MG63 (cell line): ENCODE measurements at regions not wholly inside any gene's neighbourhood (a gene's known extent, or its start where the extent isn't known, plus 50 kb on each side); places are given as distances from the start of the nearest gene placed in this dataset.
"Not testable (repeated sequence)": the region's sequence is repeated elsewhere in the genome, so short reads cannot be mapped to it uniquely, and the experiment has no call there.

Experiments
- DNase-seq: peaks from one replicate; pipeline ENCODE4 v3.0.0-alpha.2; 2020
- H3K27me3 ChIP-seq: fragments of 250-450 bp; sonication (Bioruptor Pico); 2 replicates; pipeline ENCODE4 v1.5.1; 2020; ENCODE audit warnings: mild to moderate bottlenecking, moderate library complexity
- H3K36me3 ChIP-seq: fragments of 250-450 bp; sonication (Bioruptor Pico); 2 replicates; pipeline ENCODE4 v1.5.1; 2020; ENCODE audit warnings: mild to moderate bottlenecking, moderate library complexity
- H3K4me3 ChIP-seq: fragments of 250-450 bp; sonication (Bioruptor Pico); 2 replicates; pipeline ENCODE4 v1.5.1; 2020; ENCODE audit warnings: mild to moderate bottlenecking, moderate library complexity
- H3K9me3 ChIP-seq: fragments of 250-450 bp; sonication (Bioruptor Pico); 2 replicates; pipeline ENCODE4 v1.5.1; 2020; ENCODE audit warnings: mild to moderate bottlenecking, moderate library complexity

DNA sequence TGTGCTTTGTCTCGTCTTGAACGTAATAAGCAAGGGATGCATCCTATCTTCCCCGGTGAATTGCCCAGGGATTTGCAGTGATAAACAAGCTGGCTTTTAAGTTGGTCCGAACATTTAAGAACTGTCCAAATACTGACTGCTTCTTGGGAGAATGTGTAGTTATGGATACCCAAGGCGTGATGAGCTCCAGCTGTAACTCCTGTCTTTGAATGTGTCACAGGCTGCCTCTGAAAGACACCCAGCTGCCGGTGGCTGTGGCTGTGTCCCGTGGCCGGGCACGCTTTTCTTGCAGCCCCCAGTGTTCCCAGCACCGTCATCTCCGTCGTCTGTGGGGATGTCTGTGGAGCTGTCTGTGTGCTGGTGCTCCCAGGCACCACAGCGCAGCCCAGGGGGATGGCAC, 118.1 kb downstream of the GLRX3 start:
- DNase-seq = no peak
- H3K27me3 ChIP-seq = no peaks in the 10 kb centered on the region
- H3K9me3 ChIP-seq = no peaks in the 10 kb centered on the region
- no peaks in the 10 kb centered on the region for H3K36me3 ChIP-seq
- H3K4me3 ChIP-seq = no peak overlapping the region

DNA sequence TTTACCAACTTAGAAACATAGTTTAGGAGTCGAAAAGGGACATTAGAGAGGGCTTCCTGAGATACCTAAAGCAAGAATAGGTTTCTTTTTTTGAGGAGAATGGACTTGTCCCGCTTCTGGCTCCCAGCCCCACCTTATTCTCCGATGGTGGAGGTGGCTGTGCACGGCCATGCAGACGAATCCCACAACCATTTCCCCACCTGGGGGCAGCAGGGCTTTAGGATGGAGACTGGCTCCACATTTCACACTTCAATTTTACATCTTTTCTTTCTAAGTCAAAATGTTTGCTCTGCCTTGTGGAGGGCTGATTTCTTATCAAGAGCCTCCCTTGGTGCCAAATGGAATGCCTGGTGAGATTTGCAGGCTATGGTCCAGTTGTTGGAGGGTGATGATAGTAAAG, 118.5 kb downstream of the GLRX3 start:
- Histone ChIP-seq H3K27me3 (no peaks in the 10 kb centered on the region), H3K9me3 (no peaks in the 10 kb centered on the region), H3K36me3 (no peaks in the 10 kb centered on the region), H3K4me3 (no peak overlapping the region)
- no peak for DNase-seq

DNA sequence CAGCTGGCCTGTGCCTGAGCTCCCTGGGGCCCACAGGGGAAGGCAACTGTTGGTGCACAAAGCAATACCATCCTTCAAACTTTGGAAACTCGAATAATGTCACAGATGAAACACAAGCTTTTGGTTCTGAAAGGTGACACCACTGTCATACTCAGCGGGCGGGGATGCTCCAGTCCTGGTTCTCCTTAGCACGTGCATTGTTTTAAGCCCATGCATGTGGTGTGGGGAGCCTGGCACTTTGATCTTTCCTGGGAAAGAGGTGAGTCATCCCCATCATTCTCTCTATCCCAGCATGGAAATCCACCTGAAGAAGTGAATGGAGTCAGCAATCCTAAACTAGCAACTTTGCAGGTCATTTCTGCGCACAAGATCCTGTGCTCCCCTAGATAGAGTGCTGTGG, 119.6 kb downstream of the GLRX3 start:
- Histone ChIP-seq H3K9me3 (no peaks in the 10 kb centered on the region), H3K36me3 (no peaks in the 10 kb centered on the region)
- no peak for DNase-seq

DNA sequence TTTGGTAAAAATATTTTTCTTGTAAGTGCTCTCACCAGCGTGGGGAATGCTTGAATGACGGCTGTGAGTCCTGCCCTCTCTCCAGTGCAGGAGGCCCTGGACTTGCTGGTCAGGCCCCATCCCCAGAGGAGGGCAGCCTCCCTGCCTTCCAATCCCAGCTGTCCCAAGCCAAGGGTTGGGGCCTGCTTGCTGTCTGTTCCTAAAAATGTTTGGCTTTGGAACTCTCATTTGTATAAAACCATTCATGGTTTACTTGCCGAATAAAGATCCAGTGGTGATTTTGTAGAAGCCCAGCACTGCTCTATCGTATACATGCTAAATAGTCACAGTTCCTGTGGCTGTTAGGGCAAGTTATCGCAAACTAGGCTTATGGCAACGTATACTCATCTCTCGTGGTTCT, 121.7 kb downstream of the GLRX3 start:
- no peak for DNase-seq
- H3K9me3 ChIP-seq = no peaks in the 10 kb centered on the region
- H3K4me3 ChIP-seq = no peak overlapping the region
- H3K36me3 ChIP-seq = no peaks in the 10 kb centered on the region
- no peaks in the 10 kb centered on the region for H3K27me3 ChIP-seq

More for the DNA sequence above, 119.6 kb downstream of the GLRX3 start:
- Histone ChIP-seq H3K27me3 (no peaks in the 10 kb centered on the region), H3K4me3 (no peak overlapping the region)

DNA sequence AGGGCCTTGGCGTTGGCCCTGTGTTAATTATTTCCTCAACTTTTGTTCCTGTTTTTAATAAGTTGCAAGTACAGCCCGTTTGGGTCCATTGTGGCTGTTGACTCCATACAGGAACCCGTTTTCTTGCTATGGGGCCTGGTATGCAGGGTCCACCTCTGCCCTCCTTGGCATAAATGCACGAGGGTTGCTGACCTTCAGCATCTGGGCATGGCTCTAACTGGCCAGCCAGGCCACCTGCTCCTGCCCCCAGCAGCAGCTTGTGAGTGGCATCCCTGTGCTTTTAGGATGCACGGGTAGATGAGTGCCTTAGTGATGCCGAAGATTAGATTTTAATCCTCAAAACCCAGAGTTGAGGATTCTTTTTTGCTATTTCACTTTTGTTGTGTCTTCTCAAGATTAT, 123.2 kb downstream of the GLRX3 start:
- DNase-seq = no peak
- no peaks in the 10 kb centered on the region for H3K36me3 ChIP-seq
- H3K27me3 ChIP-seq = no peaks in the 10 kb centered on the region
- H3K4me3 ChIP-seq = no peak overlapping the region
- H3K9me3 ChIP-seq = no peaks in the 10 kb centered on the region

DNA sequence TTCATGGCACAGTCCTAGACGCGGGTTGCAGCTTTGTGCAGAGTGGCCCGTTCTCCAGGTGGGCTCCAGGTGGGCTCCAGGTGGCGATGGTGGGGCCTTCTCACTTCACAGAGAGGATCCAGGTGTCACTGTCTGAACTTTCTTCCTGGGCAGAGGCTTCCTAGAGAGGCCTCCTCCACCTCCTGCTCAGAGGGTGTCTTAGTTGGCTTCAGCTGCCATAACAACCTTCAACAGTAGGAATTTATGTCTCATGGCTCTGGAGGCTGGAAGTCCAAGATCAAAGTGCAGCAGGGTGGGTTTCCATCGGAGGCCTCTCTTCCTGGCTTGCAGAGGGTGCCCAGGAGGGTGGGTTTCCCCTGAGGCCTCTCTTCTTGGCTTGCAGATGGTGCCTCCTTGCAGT, 125.1 kb downstream of the GLRX3 start:
- H3K36me3 ChIP-seq = no peaks in the 10 kb centered on the region
- DNase-seq = no peak
- H3K4me3 ChIP-seq = no peak overlapping the region
- H3K27me3 ChIP-seq = no peaks in the 10 kb centered on the region
- H3K9me3 ChIP-seq = no peaks in the 10 kb centered on the region

DNA sequence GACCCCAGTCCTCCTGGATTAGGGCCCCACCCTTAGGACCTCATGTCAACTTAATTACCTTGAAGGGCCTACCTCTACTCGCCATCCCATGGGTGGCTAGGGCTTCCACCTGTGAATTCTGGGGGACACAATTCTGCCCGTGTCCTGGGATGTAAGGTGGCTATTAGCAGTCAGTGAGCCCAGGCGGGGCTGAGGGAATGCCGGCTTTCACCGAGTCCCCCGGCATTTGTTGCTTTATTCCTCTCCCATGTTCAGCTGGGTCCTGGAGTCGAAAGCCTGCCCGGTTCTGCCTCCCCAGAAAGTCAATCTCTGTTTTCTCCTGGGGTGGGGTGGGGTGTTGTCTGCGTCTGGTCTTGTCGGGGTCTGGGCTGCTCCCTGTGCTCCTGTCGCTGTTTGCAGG, 125.6 kb downstream of the GLRX3 start:
- Histone ChIP-seq H3K27me3 (no peaks in the 10 kb centered on the region), H3K36me3 (no peaks in the 10 kb centered on the region), H3K4me3 (no peak overlapping the region), H3K9me3 (no peaks in the 10 kb centered on the region)
- no peak for DNase-seq

DNA sequence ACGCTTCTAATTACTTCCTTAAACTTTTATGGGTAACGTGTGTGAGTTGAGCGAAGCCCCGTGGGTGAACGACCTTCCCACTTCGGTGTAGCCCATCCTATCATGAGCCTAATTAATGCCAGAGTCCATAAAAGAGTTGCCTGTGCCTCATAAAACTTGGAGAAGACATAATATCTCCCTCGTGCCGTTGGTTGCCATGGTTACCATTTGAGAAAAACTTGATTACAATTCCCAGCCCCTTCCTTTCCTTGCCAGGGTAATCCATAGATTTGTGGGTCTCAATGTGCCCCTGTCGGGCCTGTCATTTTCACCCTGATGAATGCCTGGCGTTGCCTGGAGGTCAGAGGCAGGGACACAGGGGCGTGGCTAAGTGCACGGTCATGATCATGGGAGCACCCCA, 127.1 kb downstream of the GLRX3 start:
- Histone ChIP-seq H3K27me3 (no peaks in the 10 kb centered on the region), H3K4me3 (no peak overlapping the region), H3K9me3 (no peaks in the 10 kb centered on the region), H3K36me3 (no peaks in the 10 kb centered on the region)
- DNase-seq = no peak

DNA sequence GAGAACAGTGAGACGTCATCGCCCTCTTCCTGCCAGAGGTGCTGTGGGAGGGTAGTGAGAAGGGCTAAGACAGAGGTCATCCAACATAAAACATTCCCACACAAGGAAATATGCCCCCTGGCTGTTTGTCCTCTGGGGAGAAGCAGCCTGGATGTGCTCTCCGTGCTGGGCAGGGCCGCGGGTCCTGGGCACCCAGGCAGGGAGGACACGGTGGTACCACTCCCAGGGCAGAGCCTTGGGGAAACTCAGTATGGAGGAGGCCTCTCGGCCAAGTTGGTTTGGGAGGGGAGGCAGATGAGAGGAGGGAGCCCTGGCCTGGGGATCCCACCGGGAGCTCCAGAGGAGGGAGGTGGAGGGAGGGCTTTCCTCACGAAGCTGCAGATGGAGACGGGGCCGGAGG, 129.4 kb downstream of the GLRX3 start:
- no peaks in the 10 kb centered on the region for H3K27me3 ChIP-seq
- no peak overlapping the region for H3K4me3 ChIP-seq
- DNase-seq = no peak
- H3K9me3 ChIP-seq = no peaks in the 10 kb centered on the region
- no peaks in the 10 kb centered on the region for H3K36me3 ChIP-seq

DNA sequence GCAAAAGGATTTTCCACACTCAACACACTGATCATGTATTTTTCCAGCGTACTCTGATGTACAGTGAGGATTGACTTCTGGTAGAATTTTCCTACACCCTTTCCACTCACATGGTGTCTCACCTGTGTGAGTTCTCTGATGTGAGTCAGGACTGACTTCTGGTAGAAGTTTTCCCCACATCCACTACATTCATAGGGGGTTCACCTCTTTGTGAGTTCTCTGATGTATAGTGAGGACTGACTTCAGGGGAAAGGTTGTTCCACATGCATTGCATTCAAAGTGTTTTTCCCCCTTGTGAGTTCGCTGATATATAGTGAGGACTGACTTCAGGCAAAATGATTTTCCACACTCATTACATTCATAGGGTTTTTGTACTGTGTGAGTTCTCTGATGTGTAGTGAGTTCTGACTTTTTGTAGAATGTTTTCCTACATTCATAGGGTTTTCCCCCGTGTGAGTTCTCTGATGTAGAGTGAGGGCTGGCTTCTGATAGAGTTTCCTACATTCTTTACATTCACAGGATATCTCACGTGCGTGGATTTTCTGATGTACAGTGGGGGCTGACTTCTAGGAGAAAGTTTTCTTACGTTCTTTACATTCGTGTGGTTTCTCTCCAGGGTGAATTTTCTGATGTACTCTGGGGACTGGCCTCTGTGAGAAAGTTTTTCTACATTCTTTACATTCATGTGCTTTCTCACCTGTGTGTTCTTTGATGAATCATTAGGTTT, 146.5 kb downstream of the GLRX3 start:
- no peaks in the 10 kb centered on the region for H3K36me3 ChIP-seq

DNA sequence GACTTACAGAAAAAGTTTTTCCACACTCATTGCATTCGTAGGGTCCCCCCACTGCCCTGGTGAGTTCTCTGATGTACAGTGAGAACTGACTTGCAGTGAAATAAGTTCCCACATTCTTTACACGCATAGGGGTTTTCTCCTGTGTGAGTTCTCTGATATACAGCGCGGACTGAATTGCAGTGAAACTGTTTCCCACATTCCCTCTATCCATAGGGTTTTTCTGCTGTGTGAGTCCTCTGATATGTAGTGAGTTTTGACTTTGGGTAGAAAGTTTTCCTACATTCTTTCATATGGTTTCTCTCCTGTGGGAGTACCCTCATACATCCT, 147.0 kb downstream of the GLRX3 start:
- no peak for DNase-seq
- Histone ChIP-seq H3K9me3 (peaks cover 22% of the 10 kb centered on the region), H3K36me3 (no peaks in the 10 kb centered on the region), H3K27me3 (no peaks in the 10 kb centered on the region), H3K4me3 (no peak overlapping the region)

More for the DNA sequence above, 146.5 kb downstream of the GLRX3 start:
- H3K4me3 ChIP-seq = no peak overlapping the region
- H3K9me3 ChIP-seq = peaks cover 22% of the 10 kb centered on the region
- H3K27me3 ChIP-seq = no peaks in the 10 kb centered on the region
- no peak for DNase-seq

DNA sequence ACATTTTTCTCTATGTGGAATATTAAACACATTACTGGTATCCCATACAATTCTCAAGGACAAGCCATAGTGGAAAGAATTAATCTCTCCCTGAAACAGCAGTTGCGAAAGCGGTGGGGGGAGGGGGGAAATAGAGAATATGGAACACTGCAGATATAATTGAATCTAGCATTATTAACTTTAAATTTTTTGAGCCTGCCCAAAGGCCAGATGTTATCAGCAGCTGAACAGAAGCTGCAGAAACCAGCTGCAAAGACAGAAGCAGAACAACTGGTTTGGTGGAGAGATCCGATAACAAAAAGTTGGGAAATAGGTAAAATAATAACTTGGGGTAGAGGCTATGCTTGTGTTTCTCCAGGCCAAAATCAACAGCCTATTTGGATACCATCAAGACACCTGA, 159.6 kb downstream of the GLRX3 start:
- not testable (repeated sequence) for H3K4me3 ChIP-seq, H3K9me3 ChIP-seq, DNase-seq, H3K27me3 ChIP-seq, H3K36me3 ChIP-seq

DNA sequence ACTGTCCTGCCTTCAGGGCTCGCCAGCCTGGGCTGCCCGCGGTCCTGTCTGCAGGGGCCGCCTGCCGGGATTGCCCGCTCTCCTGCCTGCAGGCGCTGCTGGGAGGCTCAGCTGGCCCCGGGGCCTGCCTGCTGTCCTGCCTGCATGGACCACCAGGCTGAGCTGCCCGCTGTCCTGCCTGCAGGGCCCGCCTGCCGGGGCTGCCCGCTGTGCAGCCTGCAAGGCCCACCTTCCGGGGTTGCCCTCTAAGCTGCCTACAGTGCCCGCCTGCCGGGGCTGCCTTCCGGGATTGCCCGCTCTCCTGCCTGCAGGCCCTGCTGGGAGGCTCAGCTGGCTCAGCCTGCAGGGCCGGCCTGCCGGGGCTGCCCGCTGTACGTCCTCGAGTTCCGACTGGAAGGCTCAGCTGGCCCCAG, 164.4 kb downstream of the GLRX3 start:
- DNase-seq = peak; percentile 80
- no peaks in the 10 kb centered on the region for H3K27me3 ChIP-seq
- H3K4me3 ChIP-seq = peak overlapping the region; percentile 50
- no peaks in the 10 kb centered on the region for H3K36me3 ChIP-seq
- H3K9me3 ChIP-seq = peaks cover 3% of the 10 kb centered on the region; the same call in 1 of the 2 replicates

DNA sequence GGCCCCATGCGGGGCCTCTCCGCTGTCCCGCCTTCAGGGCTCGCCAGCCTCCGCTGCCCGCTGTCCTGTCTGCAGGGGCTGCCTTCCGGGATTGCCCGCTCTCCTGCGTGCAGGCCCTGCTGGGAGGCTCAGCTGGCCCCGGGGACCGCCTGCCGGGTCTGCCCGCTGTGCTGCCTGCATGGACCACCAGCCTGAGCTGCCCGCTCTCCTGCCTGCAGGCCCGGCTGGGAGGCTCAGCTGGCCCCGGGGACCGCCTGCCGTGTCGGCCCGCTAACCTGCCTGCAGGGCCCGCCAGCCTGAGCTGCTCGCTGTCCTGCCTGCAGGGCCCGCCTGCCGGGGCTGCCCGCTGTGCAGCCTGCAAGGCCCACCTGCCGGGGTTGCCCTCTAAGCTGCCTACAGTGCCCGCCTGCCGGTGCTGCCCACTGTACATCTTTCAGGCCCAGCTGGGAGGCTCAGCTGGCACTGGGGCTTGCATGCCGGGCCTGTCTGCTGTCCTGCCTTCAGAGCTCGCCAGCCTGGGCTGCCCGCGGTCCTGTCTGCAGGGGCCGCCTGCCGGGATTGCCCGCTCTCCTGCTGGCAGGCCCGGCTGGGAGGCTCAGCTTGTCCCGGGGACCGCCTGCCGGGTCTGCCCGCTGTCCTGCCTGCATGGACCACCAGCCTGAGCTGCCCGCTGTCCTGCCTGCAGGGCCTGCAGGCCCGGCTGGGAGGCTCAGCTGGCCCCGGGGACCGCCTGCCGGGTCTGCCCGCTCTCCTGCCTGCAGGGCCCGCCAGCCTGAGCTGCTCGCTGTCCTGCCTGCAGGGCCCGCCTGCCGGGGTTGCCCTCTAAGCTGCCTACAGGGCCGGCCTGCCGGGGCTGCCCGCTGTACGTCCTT, 165.1 kb downstream of the GLRX3 start:
- no peaks in the 10 kb centered on the region for H3K27me3 ChIP-seq
- DNase-seq = peak; percentile 82
- H3K4me3 ChIP-seq = peak overlapping the region; percentile 50
- peaks cover 3% of the 10 kb centered on the region; the same call in 1 of the 2 replicates for H3K9me3 ChIP-seq
- no peaks in the 10 kb centered on the region for H3K36me3 ChIP-seq

DNA sequence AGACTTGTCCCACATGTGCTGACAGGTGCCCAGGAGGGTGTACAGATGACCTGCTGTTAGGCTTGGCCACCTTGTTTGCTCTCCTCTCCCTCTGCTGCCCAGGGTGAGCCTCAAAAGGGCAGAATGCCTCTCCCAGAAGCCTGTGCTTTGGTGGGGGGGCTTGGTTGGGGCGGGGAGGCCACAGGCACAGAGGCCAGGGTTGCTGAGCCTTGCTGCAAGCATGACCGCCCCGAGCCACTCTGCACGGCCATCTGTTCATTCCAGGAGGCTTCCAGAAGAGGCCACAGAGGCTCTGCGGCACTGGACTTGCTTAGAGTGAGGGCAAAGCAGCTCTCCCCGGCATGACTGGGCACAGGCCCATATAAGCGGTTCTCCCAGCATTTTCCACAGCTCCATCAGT, 190.8 kb downstream of the GLRX3 start:
- Histone ChIP-seq H3K36me3 (no peaks in the 10 kb centered on the region), H3K9me3 (no peaks in the 10 kb centered on the region), H3K27me3 (no peaks in the 10 kb centered on the region), H3K4me3 (no peak overlapping the region)
- no peak for DNase-seq

DNA sequence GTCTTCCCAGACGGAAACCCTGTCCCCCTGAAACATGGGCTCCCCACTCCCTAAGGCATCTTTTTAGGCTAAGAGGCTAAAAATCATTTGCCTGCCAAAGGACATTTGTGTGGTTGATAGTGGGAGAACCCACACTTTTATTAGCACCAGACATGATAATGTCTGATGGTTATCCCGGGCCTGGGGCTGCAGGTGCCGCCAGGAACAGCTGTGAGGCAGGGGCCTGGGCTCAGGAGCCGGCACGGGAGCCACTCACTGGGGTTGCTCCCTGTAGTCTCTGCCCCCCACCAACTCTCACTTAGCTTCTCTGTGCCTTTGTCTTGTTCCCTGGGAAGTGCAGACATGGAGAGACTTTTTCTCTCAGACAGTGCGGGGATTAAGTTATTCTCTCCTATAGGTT, 193.6 kb downstream of the GLRX3 start:
- H3K36me3 ChIP-seq = no peaks in the 10 kb centered on the region
- no peak overlapping the region for H3K4me3 ChIP-seq
- no peak for DNase-seq
- H3K27me3 ChIP-seq = no peaks in the 10 kb centered on the region
- no peaks in the 10 kb centered on the region for H3K9me3 ChIP-seq

DNA sequence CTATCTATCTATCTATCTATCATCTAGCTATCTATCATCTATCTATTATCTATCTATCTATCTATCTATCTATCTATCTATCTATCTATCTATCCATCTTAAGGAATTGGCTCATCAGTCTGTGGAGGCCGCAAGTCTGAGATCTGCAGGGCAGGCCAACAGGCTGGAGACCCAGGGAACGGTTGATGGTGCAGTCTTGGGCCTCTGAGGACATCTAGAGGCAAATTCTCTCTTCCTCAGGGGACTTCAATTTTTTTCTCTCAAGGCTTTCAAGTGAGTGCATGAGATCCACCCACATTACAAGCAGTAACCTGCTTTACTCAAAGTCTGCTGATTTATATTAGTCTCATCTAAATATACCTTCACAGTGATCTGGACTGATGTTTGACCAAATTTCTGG, 197.0 kb downstream of the GLRX3 start:
- Histone ChIP-seq H3K4me3 (no peak overlapping the region), H3K27me3 (no peaks in the 10 kb centered on the region), H3K9me3 (no peaks in the 10 kb centered on the region), H3K36me3 (no peaks in the 10 kb centered on the region)
- no peak for DNase-seq

DNA sequence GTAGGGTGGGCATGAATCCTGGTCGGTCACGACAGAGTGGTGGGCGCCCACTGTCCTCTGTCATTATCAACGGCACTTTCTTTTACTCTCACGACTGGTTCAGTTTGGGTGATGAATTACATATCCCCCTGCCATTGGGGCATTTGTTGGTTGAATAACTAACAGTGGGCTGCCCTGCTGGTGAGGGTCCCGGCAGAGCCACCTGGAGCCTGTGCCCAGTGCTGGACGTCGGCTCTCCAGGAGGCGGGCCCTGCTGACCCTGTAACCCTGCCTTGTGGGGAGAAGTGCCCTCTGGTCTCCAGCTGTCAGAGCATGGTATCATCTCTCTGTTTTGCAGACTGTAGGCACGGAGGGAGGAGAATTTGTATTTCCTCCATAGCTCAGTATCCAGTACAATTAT, 199.1 kb downstream of the GLRX3 start:
- Histone ChIP-seq H3K27me3 (no peaks in the 10 kb centered on the region), H3K9me3 (no peaks in the 10 kb centered on the region), H3K4me3 (no peak overlapping the region), H3K36me3 (no peaks in the 10 kb centered on the region)
- DNase-seq = no peak
